K562 (cell line): ENCODE measurements at regions not wholly inside any gene's neighbourhood (a gene's known extent, or its start where the extent isn't known, plus 50 kb on each side); places are given as distances from the start of the nearest gene placed in this dataset.

Source experiments
- ATAC-seq: fragments of 200-7000 bp; cut with Tn5 transposase; 3 replicates; pipeline ENCODE4 v1.9.1; 2020; ENCODE audit warnings: moderate library complexity
- BruUV-seq: library from RNA; stranded (reverse); fragments of 400-500 nt; replicated peaks from 2 replicates; lab custom pipeline; 2021; lab: Mats Ljungman, UMichigan
- CTCF ChIA-PET: fragments of 300-600 bp; formaldehyde crosslinking; extraction: SDS; loops from one replicate; lab custom pipeline; 2021; ENCODE audit warnings: low intra/inter-chr PET ratio; lab: Yijun Ruan, JAX
- POLR2A ChIA-PET: fragments of 300-600, 350-650 bp; sonication (Branson Sonifier 250); formaldehyde crosslinking; extraction: SDS; loops from one replicate; lab custom pipeline; 2021; ENCODE audit warnings: antibody characterized with exemption, inconsistent platforms; lab: Yijun Ruan, JAX
- DNase-seq, 4 experiments: peaks; one replicate each; pipeline versions ENCODE4 v3.0.0 to v3.0.0-alpha.2; 2011 to 2018; ENCODE audit warnings: low spot score in 3 of 4, mixed read lengths in 3 of 4; ENCODE audit errors: extremely low read depth in 1 of 4
- FAIRE-seq: peaks from 2 replicates; lab custom pipeline; 2011; peaks lifted over from hg19 to GRCh38; lab: Jason Lieb, UNC
- H2AFZ ChIP-seq: 2 replicates; pipeline ENCODE4 v1.6.0; 2011; ENCODE audit warnings: low read depth, low read length, control low read depth, inconsistent platforms
- H3K27ac ChIP-seq: fragments of 200-600 bp; 3 replicates; pipeline ENCODE4 v1.8.0; 2011; ENCODE audit warnings: low read depth, mild to moderate bottlenecking, control low read depth, inconsistent platforms, low read length, moderate library complexity, mixed read lengths; ENCODE audit errors: extremely low read depth
- H3K27me3 ChIP-seq, 2 experiments: fragments of 300-600 bp in 1 of 2; 2 replicates in 1 of 2; 3 replicates in 1 of 2; pipeline versions ENCODE4 v1.6.0 to v1.8.0; 2011; ENCODE audit warnings: inconsistent platforms in 2 of 2, low read length in 2 of 2, mild to moderate bottlenecking in 1 of 2, mixed read lengths in 1 of 2, moderate library complexity in 1 of 2; ENCODE audit not compliant: control insufficient read depth in 2 of 2, insufficient read depth in 2 of 2
- H3K36me3 ChIP-seq: fragments of 300-600 bp; 3 replicates; pipeline ENCODE4 v1.8.0; 2011; ENCODE audit warnings: mild to moderate bottlenecking, low read length, inconsistent platforms; ENCODE audit not compliant: control insufficient read depth, insufficient read depth
- H3K4me1 ChIP-seq, 2 experiments: fragments of 200-600 bp in 1 of 2; replicated peaks in 1 of 2; 2 replicates in 1 of 2; 3 replicates in 1 of 2; pipeline versions ENCODE4 v1.5.1 to v1.8.0; 2011; ENCODE audit warnings: inconsistent platforms in 2 of 2, low read length in 2 of 2, mild to moderate bottlenecking in 1 of 2, mixed read lengths in 1 of 2, moderate library complexity in 1 of 2; ENCODE audit not compliant: control insufficient read depth in 2 of 2, insufficient read depth in 2 of 2
- H3K4me2 ChIP-seq: 2 replicates; pipeline ENCODE4 v1.6.1; 2011; ENCODE audit warnings: low read length, control low read depth, inconsistent platforms, mixed read lengths; ENCODE audit not compliant: insufficient read depth
- H3K4me3 ChIP-seq: fragments of 200-600 bp; sonication (generic), shearing (Covaris generic); 2 replicates; pipeline ENCODE4 v1.5.1; 2016; ENCODE audit warnings: control low read depth, inconsistent platforms
- H3K79me2 ChIP-seq: fragments of 200-600 bp; 3 replicates; pipeline ENCODE4 v1.8.0; 2011; ENCODE audit warnings: low read length, inconsistent platforms; ENCODE audit not compliant: control insufficient read depth, insufficient read depth
- H3K9ac ChIP-seq, 2 experiments: 2 replicates each; pipeline versions ENCODE4 v1.6.0 to v1.6.1; 2011; ENCODE audit warnings: low read depth in 2 of 2, low read length in 2 of 2, control low read depth in 1 of 2, inconsistent platforms in 1 of 2, mild to moderate bottlenecking in 1 of 2, mixed read lengths in 1 of 2; ENCODE audit not compliant: insufficient read depth in 1 of 2
- H3K9me1 ChIP-seq: one replicate; pipeline ENCODE4 v1.6.0; 2011; ENCODE audit warnings: inconsistent platforms, mild to moderate bottlenecking, low read length, moderate library complexity; ENCODE audit not compliant: control insufficient read depth, insufficient read depth
- H3K9me3 ChIP-seq: replicated peaks from 2 replicates; pipeline ENCODE4 v1.5.1; 2011; ENCODE audit warnings: low read depth, low read length, inconsistent platforms; ENCODE audit not compliant: control insufficient read depth, insufficient read depth
- H4K20me1 ChIP-seq: replicated peaks from 2 replicates; pipeline ENCODE4 v1.6.1; 2011; ENCODE audit warnings: low read length, inconsistent platforms, mixed read lengths; ENCODE audit not compliant: control insufficient read depth, insufficient read depth
- CREBBP ChIP-seq: IDR thresholded peaks from one replicate; pipeline ENCODE4 v1.6.1; 2012; ENCODE audit warnings: low read depth, mild to moderate bottlenecking, control low read depth, inconsistent platforms, low read length
- MTA2 ChIP-seq: fragments of 450-650 bp; IDR thresholded peaks from 2 replicates; pipeline ENCODE4 v1.6.1; 2016; ENCODE audit warnings: low read depth
- SMAD4 ChIP-seq: fragments of 250-450 bp; sonication (Bioruptor Pico); conservative IDR thresholded peaks from 2 replicates; pipeline ENCODE4 v1.8.0; 2021; ENCODE audit warnings: inconsistent platforms, mild to moderate bottlenecking, moderate library complexity
- THRAP3 ChIP-seq: fragments of 450-650 bp; IDR thresholded peaks from 2 replicates; pipeline ENCODE4 v1.6.1; 2016; ENCODE audit warnings: mild to moderate bottlenecking, inconsistent platforms, borderline replicate concordance
- ZNF197 ChIP-seq: fragments of 200-800 bp; sonication (Bioruptor generic); IDR thresholded peaks from 2 replicates; pipeline ENCODE4 v1.6.1; 2016; ENCODE audit warnings: low read depth, missing genetic modification characterization, missing compliant biosample characterization
- ZNF76 ChIP-seq: fragments of 250-450 bp; sonication (Bioruptor Pico); IDR thresholded peaks from 2 replicates; pipeline ENCODE4 v1.4.0; 2020; ENCODE audit warnings: mild to moderate bottlenecking, moderate library complexity, borderline replicate concordance
- WGBS: fragments of 100-300 bp; shearing (Covaris generic); methylation state at CpG from one replicate; pipeline ENCODE4 v1.1.6; 2016; ENCODE audit warnings: low coverage, mixed read lengths; ENCODE audit not compliant: insufficient coverage; ENCODE audit errors: missing lambda C conversion rate; 5-methylcytosine and 5-hydroxymethylcytosine counted together
- in situ Hi-C: fragments of 300-500 bp; cut with MboI; formaldehyde crosslinking; loops from 4 replicates; pipeline ENCODE4 v1.15.0; 2018; ENCODE audit warnings: inconsistent platforms, mixed read lengths
- intact Hi-C: fragments of 100-400 bp; cut with micrococcal nuclease; formaldehyde crosslinking; loops from 2 replicates; pipeline ENCODE4 v1.14.2; 2022
- TF ChIP-seq, protein P1 (sequence below), 2 experiments: fragments of 450-650 bp; formaldehyde crosslinking in 1 of 2; IDR thresholded peaks; 2 replicates each; pipeline versions ENCODE4 v1.4.0 to v1.6.1; 2014 to 2020; ENCODE audit warnings: mild to moderate bottlenecking in 2 of 2, borderline replicate concordance in 1 of 2, low read depth in 1 of 2
- TF ChIP-seq, protein P2 (sequence below), 3 experiments: IDR thresholded peaks in 2 of 3; conservative IDR thresholded peaks in 1 of 3; 2 replicates each; pipeline ENCODE4 v1.5.1; 2011 to 2012; ENCODE audit warnings: low read length in 3 of 3, mild to moderate bottlenecking in 3 of 3, control low read depth in 2 of 3, improper control_type of control experiment in 1 of 3, inconsistent platforms in 1 of 3, low read depth in 1 of 3, mixed read lengths in 1 of 3, moderate library complexity in 1 of 3; ENCODE audit not compliant: insufficient read depth in 2 of 3
- TF ChIP-seq, protein P3 (sequence below): fragments of 450-650 bp; IDR thresholded peaks from 2 replicates; pipeline ENCODE4 v1.6.1; 2017; ENCODE audit warnings: mild to moderate bottlenecking, moderate library complexity

DNA sequence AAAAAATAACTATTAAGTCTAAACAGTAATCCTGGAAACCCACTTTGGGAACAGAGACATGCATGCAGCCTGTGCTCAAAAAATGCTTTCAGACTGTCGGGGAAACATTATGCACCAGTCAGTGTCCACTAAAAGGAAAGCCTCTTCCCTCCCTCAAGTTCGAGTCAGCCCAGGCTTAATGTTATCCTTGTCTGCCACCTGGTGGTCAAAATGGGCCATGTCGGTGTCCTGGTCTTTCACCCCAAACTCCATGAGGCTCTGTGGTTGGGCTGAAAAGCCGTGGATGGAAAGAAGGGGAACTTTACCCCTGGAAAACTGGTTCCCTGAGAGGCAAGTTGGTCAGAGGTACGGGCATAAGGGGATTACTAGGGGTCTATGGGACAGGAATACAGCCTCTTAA, 88.4 kb upstream of the ZNF492 start:
- Histone ChIP-seq H3K9me3 (no peaks in the 10 kb centered on the region), H2AFZ (no peak overlapping the region), H3K27ac (no peak overlapping the region), H3K27me3 (no peaks in the 10 kb centered on the region), H3K4me3 (no peak overlapping the region), H3K79me2 (no peaks in the 10 kb centered on the region), H4K20me1 (no peaks in the 10 kb centered on the region), H3K4me1 (no peaks in the 10 kb centered on the region), H3K4me2 (no peak overlapping the region), H3K9ac (no peak overlapping the region), H3K36me3 (no peaks in the 10 kb centered on the region), H3K9me1 (no peaks in the 10 kb centered on the region)
- 0% methylated on average over 5 of the region's 5 CpGs for WGBS
- ChIA-PET POLR2A (no interaction called here), CTCF (no interaction called here)
- intact Hi-C loops (loop anchor here (10.0 kb wide), 1 partner anchor 851 kb away; no protein-coding TSS in a partner anchor), in situ Hi-C loops (no loop called here)
- peak; percentile 60 to 68 (median 61) for DNase-seq
- BruUV-seq, result no TSS peak
- FAIRE-seq, result peak; percentile 82
- ATAC-seq, result peak; percentile 70
- TF ChIP-seq, protein P1, sequence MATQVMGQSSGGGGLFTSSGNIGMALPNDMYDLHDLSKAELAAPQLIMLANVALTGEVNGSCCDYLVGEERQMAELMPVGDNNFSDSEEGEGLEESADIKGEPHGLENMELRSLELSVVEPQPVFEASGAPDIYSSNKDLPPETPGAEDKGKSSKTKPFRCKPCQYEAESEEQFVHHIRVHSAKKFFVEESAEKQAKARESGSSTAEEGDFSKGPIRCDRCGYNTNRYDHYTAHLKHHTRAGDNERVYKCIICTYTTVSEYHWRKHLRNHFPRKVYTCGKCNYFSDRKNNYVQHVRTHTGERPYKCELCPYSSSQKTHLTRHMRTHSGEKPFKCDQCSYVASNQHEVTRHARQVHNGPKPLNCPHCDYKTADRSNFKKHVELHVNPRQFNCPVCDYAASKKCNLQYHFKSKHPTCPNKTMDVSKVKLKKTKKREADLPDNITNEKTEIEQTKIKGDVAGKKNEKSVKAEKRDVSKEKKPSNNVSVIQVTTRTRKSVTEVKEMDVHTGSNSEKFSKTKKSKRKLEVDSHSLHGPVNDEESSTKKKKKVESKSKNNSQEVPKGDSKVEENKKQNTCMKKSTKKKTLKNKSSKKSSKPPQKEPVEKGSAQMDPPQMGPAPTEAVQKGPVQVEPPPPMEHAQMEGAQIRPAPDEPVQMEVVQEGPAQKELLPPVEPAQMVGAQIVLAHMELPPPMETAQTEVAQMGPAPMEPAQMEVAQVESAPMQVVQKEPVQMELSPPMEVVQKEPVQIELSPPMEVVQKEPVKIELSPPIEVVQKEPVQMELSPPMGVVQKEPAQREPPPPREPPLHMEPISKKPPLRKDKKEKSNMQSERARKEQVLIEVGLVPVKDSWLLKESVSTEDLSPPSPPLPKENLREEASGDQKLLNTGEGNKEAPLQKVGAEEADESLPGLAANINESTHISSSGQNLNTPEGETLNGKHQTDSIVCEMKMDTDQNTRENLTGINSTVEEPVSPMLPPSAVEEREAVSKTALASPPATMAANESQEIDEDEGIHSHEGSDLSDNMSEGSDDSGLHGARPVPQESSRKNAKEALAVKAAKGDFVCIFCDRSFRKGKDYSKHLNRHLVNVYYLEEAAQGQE (IDR thresholded peaks at IDR 0.05; ENCODE audit: borderline replicate concordance), result peak; percentile 51; the same call in 1 of the 2 replicates
- TF ChIP-seq, protein P1 (CRISPR knock-in tag; IDR thresholded peaks at IDR 0.05; ENCODE audit: low read depth), result no peak
- TF ChIP-seq THRAP3, result no peak
- no peak for TF ChIP-seq SMAD4 (CRISPR knock-in tag)
- TF ChIP-seq ZNF197, result no peak
- TF ChIP-seq, protein P2, sequence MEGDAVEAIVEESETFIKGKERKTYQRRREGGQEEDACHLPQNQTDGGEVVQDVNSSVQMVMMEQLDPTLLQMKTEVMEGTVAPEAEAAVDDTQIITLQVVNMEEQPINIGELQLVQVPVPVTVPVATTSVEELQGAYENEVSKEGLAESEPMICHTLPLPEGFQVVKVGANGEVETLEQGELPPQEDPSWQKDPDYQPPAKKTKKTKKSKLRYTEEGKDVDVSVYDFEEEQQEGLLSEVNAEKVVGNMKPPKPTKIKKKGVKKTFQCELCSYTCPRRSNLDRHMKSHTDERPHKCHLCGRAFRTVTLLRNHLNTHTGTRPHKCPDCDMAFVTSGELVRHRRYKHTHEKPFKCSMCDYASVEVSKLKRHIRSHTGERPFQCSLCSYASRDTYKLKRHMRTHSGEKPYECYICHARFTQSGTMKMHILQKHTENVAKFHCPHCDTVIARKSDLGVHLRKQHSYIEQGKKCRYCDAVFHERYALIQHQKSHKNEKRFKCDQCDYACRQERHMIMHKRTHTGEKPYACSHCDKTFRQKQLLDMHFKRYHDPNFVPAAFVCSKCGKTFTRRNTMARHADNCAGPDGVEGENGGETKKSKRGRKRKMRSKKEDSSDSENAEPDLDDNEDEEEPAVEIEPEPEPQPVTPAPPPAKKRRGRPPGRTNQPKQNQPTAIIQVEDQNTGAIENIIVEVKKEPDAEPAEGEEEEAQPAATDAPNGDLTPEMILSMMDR (IDR thresholded peaks at IDR 0.05 in 2 of 3, conservative IDR thresholded peaks at IDR 0.05 in 1 of 3; ENCODE audit: insufficient read depth in 2 of 3, low read depth in 1 of 3, low read length in 3 of 3), result peak; percentile 44 to 71 (median 60); a peak in 5 of 6 replicates
- TF ChIP-seq, protein P3, sequence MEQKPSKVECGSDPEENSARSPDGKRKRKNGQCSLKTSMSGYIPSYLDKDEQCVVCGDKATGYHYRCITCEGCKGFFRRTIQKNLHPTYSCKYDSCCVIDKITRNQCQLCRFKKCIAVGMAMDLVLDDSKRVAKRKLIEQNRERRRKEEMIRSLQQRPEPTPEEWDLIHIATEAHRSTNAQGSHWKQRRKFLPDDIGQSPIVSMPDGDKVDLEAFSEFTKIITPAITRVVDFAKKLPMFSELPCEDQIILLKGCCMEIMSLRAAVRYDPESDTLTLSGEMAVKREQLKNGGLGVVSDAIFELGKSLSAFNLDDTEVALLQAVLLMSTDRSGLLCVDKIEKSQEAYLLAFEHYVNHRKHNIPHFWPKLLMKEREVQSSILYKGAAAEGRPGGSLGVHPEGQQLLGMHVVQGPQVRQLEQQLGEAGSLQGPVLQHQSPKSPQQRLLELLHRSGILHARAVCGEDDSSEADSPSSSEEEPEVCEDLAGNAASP, result no peak
- TF ChIP-seq ZNF76, result no peak
- TF ChIP-seq MTA2, result no peak
- TF ChIP-seq CREBBP, result no peak
